K562 (cell line): ENCODE measurements at regions not wholly inside any gene's neighbourhood (a gene's known extent, or its start where the extent isn't known, plus 50 kb on each side); places are given as distances from the start of the nearest gene placed in this dataset.

Experiments used
- GTF2A2 ChIP-seq: IDR thresholded peaks from 2 replicates; pipeline ENCODE4 v1.6.1; 2016; ENCODE audit warnings: mild to moderate bottlenecking, missing genetic modification characterization, missing compliant biosample characterization
- PCBP1 ChIP-seq: fragments of 200-400 bp; formaldehyde crosslinking; IDR thresholded peaks from 2 replicates; pipeline ENCODE4 v1.6.1; 2018; ENCODE audit warnings: mild to moderate bottlenecking, low read depth, low read length; ENCODE audit not compliant: poor library complexity, severe bottlenecking
- PHTF2 ChIP-seq: fragments of 250-450 bp; sonication (Bioruptor Pico); IDR thresholded peaks from 2 replicates; pipeline ENCODE4 v1.5.0; 2021; ENCODE audit warnings: mild to moderate bottlenecking
- SMAD3 ChIP-seq: fragments of 450-650 bp; formaldehyde crosslinking; conservative IDR thresholded peaks from 2 replicates; pipeline ENCODE4 v1.4.0; 2020; ENCODE audit warnings: mild to moderate bottlenecking
- XRCC4 ChIP-seq: IDR thresholded peaks from one replicate; pipeline ENCODE4 v1.6.1; 2011; ENCODE audit not compliant: insufficient read depth, insufficient read length; ENCODE audit errors: extremely low read depth
- TF ChIP-seq, protein P1 (sequence below): IDR thresholded peaks from 2 replicates; pipeline ENCODE4 v1.6.1; 2014; ENCODE audit warnings: antibody characterized with exemption
- TF ChIP-seq, protein P2 (sequence below): IDR thresholded peaks from 2 replicates; pipeline ENCODE4 v1.6.1; 2016; ENCODE audit warnings: missing genetic modification characterization, missing compliant biosample characterization

DNA sequence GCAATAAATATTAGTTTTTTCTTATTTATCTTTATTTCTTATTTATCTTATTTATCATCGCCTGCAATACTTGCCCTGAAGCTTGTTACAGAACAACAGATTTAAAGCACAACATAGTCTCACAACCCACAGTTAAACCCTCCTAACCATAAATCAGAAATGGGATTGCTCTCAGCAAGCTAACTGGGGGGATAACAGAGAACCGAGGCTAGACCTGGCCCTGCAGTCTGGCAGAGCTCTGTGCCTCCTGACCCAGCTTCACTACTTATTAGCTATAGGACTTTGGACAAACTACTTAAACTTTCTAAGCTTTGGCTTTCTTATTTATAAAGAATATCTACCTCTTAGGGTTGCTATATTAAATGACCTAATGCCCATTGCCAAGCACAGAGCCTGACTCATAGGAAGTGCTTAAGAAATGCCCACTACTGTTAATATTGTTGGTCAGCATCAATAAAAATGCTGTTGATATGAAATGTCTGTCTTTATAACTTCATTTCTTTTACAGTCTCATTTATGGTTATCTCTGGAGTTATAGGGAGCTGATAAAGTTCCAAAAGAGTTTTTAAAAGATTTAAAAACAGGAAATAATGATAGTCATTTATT, 87.9 kb upstream of the BEND6 start (continued):
- TF ChIP-seq GTF2A2 (tag) (no peak), SMAD3 (CRISPR knock-in tag) (no peak), XRCC4 (no peak), PHTF2 (CRISPR knock-in tag) (no peak), PCBP1 (no peak)
- TF ChIP-seq, protein P1, sequence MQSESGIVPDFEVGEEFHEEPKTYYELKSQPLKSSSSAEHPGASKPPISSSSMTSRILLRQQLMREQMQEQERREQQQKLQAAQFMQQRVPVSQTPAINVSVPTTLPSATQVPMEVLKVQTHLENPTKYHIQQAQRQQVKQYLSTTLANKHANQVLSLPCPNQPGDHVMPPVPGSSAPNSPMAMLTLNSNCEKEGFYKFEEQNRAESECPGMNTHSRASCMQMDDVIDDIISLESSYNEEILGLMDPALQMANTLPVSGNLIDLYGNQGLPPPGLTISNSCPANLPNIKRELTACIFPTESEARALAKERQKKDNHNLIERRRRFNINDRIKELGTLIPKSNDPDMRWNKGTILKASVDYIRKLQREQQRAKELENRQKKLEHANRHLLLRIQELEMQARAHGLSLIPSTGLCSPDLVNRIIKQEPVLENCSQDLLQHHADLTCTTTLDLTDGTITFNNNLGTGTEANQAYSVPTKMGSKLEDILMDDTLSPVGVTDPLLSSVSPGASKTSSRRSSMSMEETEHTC: no peak
- TF ChIP-seq, protein P2, sequence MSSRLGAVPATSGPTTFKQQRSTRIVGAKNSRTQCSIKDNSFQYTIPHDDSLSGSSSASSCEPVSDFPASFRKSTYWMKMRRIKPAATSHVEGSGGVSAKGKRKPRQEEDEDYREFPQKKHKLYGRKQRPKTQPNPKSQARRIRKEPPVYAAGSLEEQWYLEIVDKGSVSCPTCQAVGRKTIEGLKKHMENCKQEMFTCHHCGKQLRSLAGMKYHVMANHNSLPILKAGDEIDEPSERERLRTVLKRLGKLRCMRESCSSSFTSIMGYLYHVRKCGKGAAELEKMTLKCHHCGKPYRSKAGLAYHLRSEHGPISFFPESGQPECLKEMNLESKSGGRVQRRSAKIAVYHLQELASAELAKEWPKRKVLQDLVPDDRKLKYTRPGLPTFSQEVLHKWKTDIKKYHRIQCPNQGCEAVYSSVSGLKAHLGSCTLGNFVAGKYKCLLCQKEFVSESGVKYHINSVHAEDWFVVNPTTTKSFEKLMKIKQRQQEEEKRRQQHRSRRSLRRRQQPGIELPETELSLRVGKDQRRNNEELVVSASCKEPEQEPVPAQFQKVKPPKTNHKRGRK: no peak
